Trophoblast cell (in vitro differentiated cells and primary cell): ENCODE measurements at regions not wholly inside any gene's neighbourhood (a gene's known extent, or its start where the extent isn't known, plus 50 kb on each side); places are given as distances from the start of the nearest gene placed in this dataset.

ENCODE experiments used
- DNase-seq, 2 donors: peaks; one replicate each; pipeline ENCODE4 v3.0.0-alpha.2; 2016
- H2AFZ ChIP-seq: 2 replicates; pipeline ENCODE4 v1.6.1; 2013; ENCODE audit warnings: low read length, moderate library complexity, mild to moderate bottlenecking; ENCODE audit not compliant: insufficient read depth, poor library complexity
- H2AK5ac ChIP-seq: 2 replicates; pipeline ENCODE4 v1.6.1; 2013; ENCODE audit warnings: mild to moderate bottlenecking, low read length
- H2BK120ac ChIP-seq: 2 replicates; pipeline ENCODE4 v1.6.1; 2013; ENCODE audit warnings: low read length, mild to moderate bottlenecking, moderate library complexity; ENCODE audit not compliant: insufficient read depth, poor library complexity
- H2BK12ac ChIP-seq: 2 replicates; pipeline ENCODE4 v1.6.1; 2013; ENCODE audit warnings: mild to moderate bottlenecking, low read length, moderate library complexity
- H2BK5ac ChIP-seq: 2 replicates; pipeline ENCODE4 v1.6.1; 2013; ENCODE audit warnings: low read length, low read depth, moderate library complexity, mild to moderate bottlenecking; ENCODE audit not compliant: poor library complexity
- H3K14ac ChIP-seq: 2 replicates; pipeline ENCODE4 v1.6.1; 2013; ENCODE audit warnings: mild to moderate bottlenecking, low read length
- H3K18ac ChIP-seq: 2 replicates; pipeline ENCODE4 v1.6.1; 2013; ENCODE audit warnings: mild to moderate bottlenecking, low read length
- H3K23ac ChIP-seq: 2 replicates; pipeline ENCODE4 v1.6.1; 2013; ENCODE audit warnings: low read length
- H3K27ac ChIP-seq: 2 replicates; pipeline ENCODE4 v1.5.1; 2013; ENCODE audit warnings: low read depth, mild to moderate bottlenecking, inconsistent platforms, low read length, moderate library complexity
- H3K27me3 ChIP-seq: 2 replicates; pipeline ENCODE4 v1.6.1; 2013; ENCODE audit warnings: inconsistent platforms, mild to moderate bottlenecking, low read length, moderate library complexity; ENCODE audit not compliant: insufficient read depth
- H3K36me3 ChIP-seq, 2 experiments: 1 replicate in 1 of 2; 2 replicates in 1 of 2; pipeline ENCODE4 v1.6.1; 2013; ENCODE audit warnings: low read length in 2 of 2, mild to moderate bottlenecking in 2 of 2, moderate library complexity in 1 of 2; ENCODE audit not compliant: insufficient read depth in 2 of 2, control insufficient read depth in 1 of 2
- H3K4ac ChIP-seq: 2 replicates; pipeline ENCODE4 v1.6.1; 2013; ENCODE audit warnings: low read depth, mild to moderate bottlenecking, low read length, moderate library complexity
- H3K4me1 ChIP-seq, 2 experiments: 1 replicate in 1 of 2; 2 replicates in 1 of 2; pipeline ENCODE4 v1.6.1; 2013; ENCODE audit warnings: low read length in 2 of 2, mild to moderate bottlenecking in 2 of 2, moderate library complexity in 1 of 2; ENCODE audit not compliant: insufficient read depth in 2 of 2, control insufficient read depth in 1 of 2
- H3K4me2 ChIP-seq: 2 replicates; pipeline ENCODE4 v1.6.1; 2013; ENCODE audit warnings: inconsistent platforms, mild to moderate bottlenecking, low read length, moderate library complexity
- H3K4me3 ChIP-seq: 2 replicates; pipeline ENCODE4 v1.5.1; 2013; ENCODE audit warnings: mild to moderate bottlenecking, low read depth, low read length, inconsistent platforms
- H3K79me1 ChIP-seq: one replicate; pipeline ENCODE4 v1.6.1; 2013; ENCODE audit warnings: low read length
- H3K79me2 ChIP-seq: 2 replicates; pipeline ENCODE4 v1.6.1; 2013; ENCODE audit warnings: low read length, mild to moderate bottlenecking; ENCODE audit not compliant: control insufficient read depth, insufficient read depth, poor library complexity
- H3K9ac ChIP-seq: 2 replicates; pipeline ENCODE4 v1.6.1; 2013; ENCODE audit warnings: mild to moderate bottlenecking, low read length
- H3K9me3 ChIP-seq: 2 replicates; pipeline ENCODE4 v1.6.1; 2013; ENCODE audit warnings: low read depth, mild to moderate bottlenecking, control low read depth, inconsistent platforms, low read length; ENCODE audit not compliant: insufficient read depth
- H4K12ac ChIP-seq: 2 replicates; pipeline ENCODE4 v1.6.1; 2013; ENCODE audit warnings: low read depth, mild to moderate bottlenecking, low read length, moderate library complexity
- H4K8ac ChIP-seq: 2 replicates; pipeline ENCODE4 v1.6.1; 2013; ENCODE audit warnings: low read depth, mild to moderate bottlenecking, low read length, moderate library complexity
- H4K91ac ChIP-seq: one replicate; pipeline ENCODE4 v1.6.1; 2013; ENCODE audit warnings: low read depth, mild to moderate bottlenecking, low read length, moderate library complexity
- WGBS: extraction: QIAGEN DNeasy Blood & Tissue Kit; methylation state at CpG from one replicate; pipeline ENCODE4 v1.1.7; 2013; ENCODE audit warnings: missing lambda C conversion rate; ENCODE audit not compliant: insufficient read length, insufficient coverage; ENCODE audit errors: extremely low coverage; 5-methylcytosine and 5-hydroxymethylcytosine counted together

GRCh38 chr4:12146339-12146738 is 717.6 kb upstream of the HS3ST1 start:
- Histone ChIP-seq H2BK12ac (no peak overlapping the region), H4K8ac (no peak overlapping the region), H3K18ac (no peak overlapping the region), H3K79me2 (no peaks in the 10 kb centered on the region), H3K79me1 (no peaks in the 10 kb centered on the region), H3K27ac (no peak overlapping the region), H3K4me2 (no peak overlapping the region), H3K4me3 (no peak overlapping the region), H2AK5ac (no peak overlapping the region), H3K23ac (no peak overlapping the region), H3K9me3 (no peaks in the 10 kb centered on the region), H3K4me1 (no peaks in the 10 kb centered on the region), H3K27me3 (no peaks in the 10 kb centered on the region), H4K12ac (no peak overlapping the region), H3K14ac (no peak overlapping the region), H3K36me3 (no peaks in the 10 kb centered on the region), H3K9ac (no peak overlapping the region), H3K4ac (no peak overlapping the region), H2BK120ac (no peak overlapping the region), H2AFZ (no peak overlapping the region), H2BK5ac (no peak overlapping the region), H4K91ac (no peak overlapping the region)
- DNase-seq, result no peak

- Histone ChIP-seq H3K4me1 (no peaks in the 10 kb centered on the region), H3K4me3 (no peak overlapping the region), H3K79me1 (no peaks in the 10 kb centered on the region), H3K4ac (no peak overlapping the region), H4K91ac (no peak overlapping the region), H2BK120ac (no peak overlapping the region), H2BK5ac (no peak overlapping the region), H3K9me3 (no peaks in the 10 kb centered on the region), H2BK12ac (no peak overlapping the region), H2AK5ac (no peak overlapping the region), H3K27me3 (no peaks in the 10 kb centered on the region), H3K18ac (no peak overlapping the region), H3K27ac (no peak overlapping the region), H4K12ac (no peak overlapping the region), H3K79me2 (no peaks in the 10 kb centered on the region), H3K14ac (no peak overlapping the region), H4K8ac (no peak overlapping the region), H2AFZ (no peak overlapping the region), H3K36me3 (no peaks in the 10 kb centered on the region), H3K23ac (no peak overlapping the region), H3K9ac (no peak overlapping the region), H3K4me2 (no peak overlapping the region)
- WGBS, result no CpG with 5 or more reads among the region's 1 CpG
- no peak for DNase-seq
These were observed 717.1 kb upstream of the HS3ST1 start for GRCh38 chr4:12145768-12146167.

GRCh38 chr4:12145106-12145505 is 716.4 kb upstream of the HS3ST1 start:
- H2AK5ac ChIP-seq, result no peak overlapping the region
- no peaks in the 10 kb centered on the region for H3K79me1 ChIP-seq
- no peaks in the 10 kb centered on the region for H3K4me1 ChIP-seq
- no peak overlapping the region for H3K4ac ChIP-seq
- H3K14ac ChIP-seq, result no peak overlapping the region
- no peak overlapping the region for H4K91ac ChIP-seq
- H3K18ac ChIP-seq, result no peak overlapping the region
- H3K79me2 ChIP-seq, result no peaks in the 10 kb centered on the region
- no peak overlapping the region for H2AFZ ChIP-seq
- H2BK120ac ChIP-seq, result no peak overlapping the region
- H3K27ac ChIP-seq, result no peak overlapping the region
- no peak overlapping the region for H2BK12ac ChIP-seq
- H3K4me2 ChIP-seq, result no peak overlapping the region
- no peak overlapping the region for H3K4me3 ChIP-seq
- H3K27me3 ChIP-seq, result no peaks in the 10 kb centered on the region
- no peaks in the 10 kb centered on the region for H3K36me3 ChIP-seq
- WGBS, result no CpG with 5 or more reads among the region's 2 CpGs
- H4K12ac ChIP-seq, result no peak overlapping the region
- H2BK5ac ChIP-seq, result no peak overlapping the region
- H3K23ac ChIP-seq, result no peak overlapping the region
- H3K9me3 ChIP-seq, result no peaks in the 10 kb centered on the region
- no peak overlapping the region for H4K8ac ChIP-seq
- DNase-seq, result no peak
- no peak overlapping the region for H3K9ac ChIP-seq

- no peak overlapping the region for H4K8ac ChIP-seq
- no peak overlapping the region for H2BK12ac ChIP-seq
- no peaks in the 10 kb centered on the region for H3K27me3 ChIP-seq
- no peak overlapping the region for H3K4me3 ChIP-seq
- H4K12ac ChIP-seq, result no peak overlapping the region
- H3K18ac ChIP-seq, result no peak overlapping the region
- H2AFZ ChIP-seq, result no peak overlapping the region
- H3K4me1 ChIP-seq, result no peaks in the 10 kb centered on the region
- WGBS, result no CpG with 5 or more reads among the region's 2 CpGs
- no peak overlapping the region for H3K4me2 ChIP-seq
- H3K36me3 ChIP-seq, result no peaks in the 10 kb centered on the region
- H3K23ac ChIP-seq, result no peak overlapping the region
- no peaks in the 10 kb centered on the region for H3K9me3 ChIP-seq
- no peak overlapping the region for H4K91ac ChIP-seq
- H3K4ac ChIP-seq, result no peak overlapping the region
- no peaks in the 10 kb centered on the region for H3K79me2 ChIP-seq
- H3K9ac ChIP-seq, result no peak overlapping the region
- H3K14ac ChIP-seq, result no peak overlapping the region
- DNase-seq, result no peak
- H3K27ac ChIP-seq, result no peak overlapping the region
- H3K79me1 ChIP-seq, result no peaks in the 10 kb centered on the region
- H2AK5ac ChIP-seq, result no peak overlapping the region
- H2BK120ac ChIP-seq, result no peak overlapping the region
- H2BK5ac ChIP-seq, result no peak overlapping the region
These were observed 715.4 kb upstream of the HS3ST1 start for GRCh38 chr4:12144051-12144450.

GRCh38 chr4:12140864-12141263 is 712.2 kb upstream of the HS3ST1 start:
- Histone ChIP-seq H3K4ac (no peak overlapping the region), H3K14ac (no peak overlapping the region), H3K23ac (no peak overlapping the region), H3K9ac (no peak overlapping the region), H4K91ac (no peak overlapping the region), H3K4me1 (no peaks in the 10 kb centered on the region), H2AK5ac (no peak overlapping the region), H4K8ac (no peak overlapping the region), H3K9me3 (no peaks in the 10 kb centered on the region), H4K12ac (no peak overlapping the region), H3K27ac (no peak overlapping the region), H3K79me1 (no peaks in the 10 kb centered on the region), H2BK5ac (no peak overlapping the region), H3K27me3 (no peaks in the 10 kb centered on the region), H3K4me3 (no peak overlapping the region), H2BK12ac (no peak overlapping the region), H2AFZ (no peak overlapping the region), H2BK120ac (no peak overlapping the region), H3K36me3 (no peaks in the 10 kb centered on the region), H3K79me2 (no peaks in the 10 kb centered on the region), H3K18ac (no peak overlapping the region), H3K4me2 (no peak overlapping the region)
- DNase-seq, result no peak
